Tibial nerve (tissue), 4 donors: ENCODE measurements at regions not wholly inside any gene's neighbourhood (a gene's known extent, or its start where the extent isn't known, plus 50 kb on each side); places are given as distances from the start of the nearest gene placed in this dataset.

Source experiments
- CTCF ChIP-seq, 5 experiments: fragments of 200-600 bp in 3 of 5; fragments of 450-650 bp in 2 of 5; sonication (generic) in 3 of 5; IDR thresholded peaks; one replicate each; pipeline ENCODE4 v1.5.1; 2016 to 2019; ENCODE audit warnings: antibody characterized with exemption in 5 of 5, mild to moderate bottlenecking in 3 of 5, moderate library complexity in 2 of 5
- EP300 ChIP-seq, 2 donors: sonication (generic); formaldehyde crosslinking; IDR thresholded peaks; one replicate each; pipeline ENCODE4 v1.6.1; 2017; ENCODE audit warnings: antibody characterized with exemption in 2 of 2, mild to moderate bottlenecking in 1 of 2
- POLR2A ChIP-seq, 2 donors: fragments of 450-650 bp; IDR thresholded peaks; one replicate each; pipeline ENCODE4 v1.6.1; 2017; ENCODE audit warnings: antibody characterized with exemption in 2 of 2, mild to moderate bottlenecking in 2 of 2, moderate library complexity in 2 of 2

- no peak for TF ChIP-seq CTCF (IDR thresholded peaks at IDR 0.05)
- no peak for TF ChIP-seq POLR2A (IDR thresholded peaks at IDR 0.05)
- no peak for TF ChIP-seq EP300 (IDR thresholded peaks at IDR 0.05)
These were observed 213.6 kb upstream of the TBX20 start for GRCh38 chr7:35467456-35467978.
